ENCODE measurements at regions not wholly inside any gene's neighbourhood (a gene's known extent, or its start where the extent isn't known, plus 50 kb on each side); places are given as distances from the start of the nearest gene placed in this dataset.

DNA sequence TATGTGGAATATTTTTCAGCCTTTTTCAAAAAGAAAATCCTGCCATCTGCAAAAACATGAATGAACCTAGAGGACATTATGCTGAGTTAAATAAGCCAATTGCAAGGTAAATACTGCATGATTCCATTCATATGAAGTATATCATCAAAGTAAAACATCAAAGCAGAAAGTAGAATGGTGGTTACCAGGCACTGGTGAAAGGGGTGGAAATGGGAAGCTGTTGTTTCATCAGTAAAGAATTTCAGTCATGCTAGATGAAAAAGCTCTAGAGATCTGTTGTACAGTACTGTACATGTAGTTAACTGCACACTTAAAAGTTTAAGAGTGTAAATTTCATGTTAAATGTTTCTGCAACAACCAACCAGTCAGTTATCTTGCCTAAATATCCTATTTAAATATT is 196.8 kb upstream of the ADGRL3 start:
- TF ChIP-seq POLR2AphosphoS5 (IDR thresholded peaks at IDR 0.05; ENCODE audit: low read depth, low read length) (no peak), TAF1 (IDR thresholded peaks at IDR 0.05; ENCODE audit: borderline replicate concordance, insufficient read depth, low read length) (no peak)
- TF ChIP-seq, protein P1, sequence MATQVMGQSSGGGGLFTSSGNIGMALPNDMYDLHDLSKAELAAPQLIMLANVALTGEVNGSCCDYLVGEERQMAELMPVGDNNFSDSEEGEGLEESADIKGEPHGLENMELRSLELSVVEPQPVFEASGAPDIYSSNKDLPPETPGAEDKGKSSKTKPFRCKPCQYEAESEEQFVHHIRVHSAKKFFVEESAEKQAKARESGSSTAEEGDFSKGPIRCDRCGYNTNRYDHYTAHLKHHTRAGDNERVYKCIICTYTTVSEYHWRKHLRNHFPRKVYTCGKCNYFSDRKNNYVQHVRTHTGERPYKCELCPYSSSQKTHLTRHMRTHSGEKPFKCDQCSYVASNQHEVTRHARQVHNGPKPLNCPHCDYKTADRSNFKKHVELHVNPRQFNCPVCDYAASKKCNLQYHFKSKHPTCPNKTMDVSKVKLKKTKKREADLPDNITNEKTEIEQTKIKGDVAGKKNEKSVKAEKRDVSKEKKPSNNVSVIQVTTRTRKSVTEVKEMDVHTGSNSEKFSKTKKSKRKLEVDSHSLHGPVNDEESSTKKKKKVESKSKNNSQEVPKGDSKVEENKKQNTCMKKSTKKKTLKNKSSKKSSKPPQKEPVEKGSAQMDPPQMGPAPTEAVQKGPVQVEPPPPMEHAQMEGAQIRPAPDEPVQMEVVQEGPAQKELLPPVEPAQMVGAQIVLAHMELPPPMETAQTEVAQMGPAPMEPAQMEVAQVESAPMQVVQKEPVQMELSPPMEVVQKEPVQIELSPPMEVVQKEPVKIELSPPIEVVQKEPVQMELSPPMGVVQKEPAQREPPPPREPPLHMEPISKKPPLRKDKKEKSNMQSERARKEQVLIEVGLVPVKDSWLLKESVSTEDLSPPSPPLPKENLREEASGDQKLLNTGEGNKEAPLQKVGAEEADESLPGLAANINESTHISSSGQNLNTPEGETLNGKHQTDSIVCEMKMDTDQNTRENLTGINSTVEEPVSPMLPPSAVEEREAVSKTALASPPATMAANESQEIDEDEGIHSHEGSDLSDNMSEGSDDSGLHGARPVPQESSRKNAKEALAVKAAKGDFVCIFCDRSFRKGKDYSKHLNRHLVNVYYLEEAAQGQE (IDR thresholded peaks at IDR 0.05; ENCODE audit: insufficient read depth in 1 of 2, low read depth in 2 of 2, low read length in 2 of 2), result no peak

Data from PFSK-1 (cell line).